ENCODE measurements at regions not wholly inside any gene's neighbourhood (a gene's known extent, or its start where the extent isn't known, plus 50 kb on each side); places are given as distances from the start of the nearest gene placed in this dataset.
"Not testable (repeated sequence)": the region's sequence is repeated elsewhere in the genome, so short reads cannot be mapped to it uniquely, and the experiment has no call there.

DNA sequence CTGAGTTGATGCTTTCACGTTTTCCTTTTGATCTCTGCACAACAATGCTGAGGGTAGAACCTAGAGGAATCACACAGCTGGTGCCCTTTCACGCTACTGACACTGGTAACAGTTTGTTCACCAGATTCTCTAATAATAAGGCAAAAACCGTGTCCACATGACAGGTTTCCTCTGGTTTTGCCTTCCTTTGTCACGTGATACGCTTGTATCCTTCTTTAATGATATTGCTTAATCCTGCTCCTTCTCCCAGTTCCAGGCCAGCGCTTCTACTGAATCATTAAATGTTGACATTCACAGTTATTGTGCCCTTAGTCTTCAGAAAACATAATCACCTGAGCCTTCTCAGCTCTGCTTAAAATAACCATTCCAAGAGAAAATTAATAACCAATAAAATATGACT lies 978.2 kb upstream of the NCAM2 start:
- no peak for DNase-seq

DNA sequence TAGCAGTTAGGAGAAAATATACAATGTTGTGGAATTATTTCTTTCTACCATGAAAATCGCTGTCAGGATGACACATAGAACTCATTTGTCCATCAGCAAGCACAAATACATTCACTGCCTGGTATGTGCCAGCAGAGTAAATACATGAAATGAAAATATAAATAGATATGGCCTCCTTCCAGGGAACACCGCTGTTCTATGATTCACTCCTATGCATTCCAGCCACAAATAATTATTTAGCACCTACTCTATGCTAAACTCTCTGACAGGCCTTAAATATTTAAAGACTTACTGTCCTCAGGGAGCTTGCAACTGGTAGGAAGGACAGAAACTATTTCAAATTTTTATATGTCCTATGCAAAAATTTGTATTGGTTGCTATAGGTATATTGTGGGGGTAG lies 975.0 kb upstream of the NCAM2 start:
- no peak for DNase-seq

DNA sequence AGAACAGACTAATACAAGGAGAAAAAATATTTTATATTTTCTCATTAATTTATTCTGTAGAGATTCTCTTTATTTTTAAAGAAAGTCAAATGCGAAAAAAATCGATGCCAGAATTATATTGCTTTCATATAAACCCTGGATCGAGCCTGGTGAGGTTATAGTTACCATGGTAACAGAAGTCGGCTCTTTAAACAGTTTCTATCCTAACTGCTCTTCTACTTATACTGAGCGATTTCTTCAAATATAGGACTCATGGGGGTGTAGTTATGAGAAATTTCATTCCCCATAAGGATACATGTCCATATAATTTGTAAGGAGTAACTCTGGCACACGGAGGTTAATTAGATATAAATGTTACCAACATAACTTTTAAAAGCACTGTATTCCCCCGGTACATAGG lies 973.5 kb upstream of the NCAM2 start:
- DNase-seq: no peak

DNA sequence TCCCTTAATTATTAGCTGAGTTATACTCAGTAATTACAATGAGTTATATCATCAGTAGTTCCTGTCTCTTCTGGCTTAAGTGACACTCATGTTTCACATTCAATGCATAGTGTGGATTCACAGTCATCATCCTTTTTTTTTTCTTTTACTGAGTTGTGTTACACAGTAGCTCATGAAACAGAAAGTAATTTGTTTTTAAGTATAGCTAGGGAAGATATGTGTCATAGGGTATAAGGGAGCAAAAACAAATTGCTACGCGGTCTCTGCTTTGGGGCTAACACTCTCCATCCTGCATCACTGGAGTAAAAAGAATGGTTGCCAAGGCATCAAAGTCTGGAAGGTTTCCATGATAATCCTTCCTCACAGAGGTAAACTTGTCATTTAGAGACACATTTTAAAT lies 971.7 kb upstream of the NCAM2 start:
- DNase-seq: no peak

DNA sequence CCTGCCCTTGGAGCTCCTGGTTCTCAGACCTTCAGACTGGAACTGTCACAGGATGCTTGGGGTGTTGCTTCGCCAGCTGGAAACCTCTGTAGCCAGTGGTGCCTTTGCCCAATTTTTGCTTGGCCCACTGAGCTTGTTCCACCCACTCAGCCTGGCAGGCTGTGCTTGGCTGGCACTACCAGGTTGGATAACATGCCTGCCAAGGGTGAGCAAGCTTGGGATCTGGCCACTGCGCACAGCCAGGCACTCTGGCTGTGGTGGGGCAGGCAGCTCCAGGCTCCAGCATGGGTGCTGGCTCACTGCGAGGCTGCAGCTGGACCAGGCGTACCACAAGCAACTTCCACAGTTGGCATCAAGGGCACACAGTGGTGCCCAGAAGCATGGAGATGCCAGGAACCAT lies 967.8 kb upstream of the NCAM2 start:
- DNase-seq: no peak

DNA sequence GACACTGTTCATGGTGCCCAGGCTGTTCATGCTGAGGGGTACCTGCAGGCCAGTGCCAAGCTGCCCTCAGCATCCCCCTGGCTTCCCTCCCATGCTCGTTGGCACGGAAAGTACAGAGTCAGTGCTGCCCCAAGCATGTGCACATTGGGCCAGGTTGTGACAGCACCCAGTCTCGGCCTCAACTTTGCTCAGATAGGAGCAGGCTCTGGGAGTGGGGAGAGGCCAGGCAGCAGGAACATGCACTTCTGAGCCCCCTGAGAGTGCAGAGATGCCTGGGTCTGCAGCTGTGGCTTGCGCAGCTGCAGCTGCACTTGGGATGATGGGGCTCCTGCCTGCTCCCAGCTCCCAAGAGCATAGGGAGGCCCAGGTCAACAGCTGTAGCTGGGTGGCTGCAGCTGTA lies 966.4 kb upstream of the NCAM2 start:
- DNase-seq: no peak

DNA sequence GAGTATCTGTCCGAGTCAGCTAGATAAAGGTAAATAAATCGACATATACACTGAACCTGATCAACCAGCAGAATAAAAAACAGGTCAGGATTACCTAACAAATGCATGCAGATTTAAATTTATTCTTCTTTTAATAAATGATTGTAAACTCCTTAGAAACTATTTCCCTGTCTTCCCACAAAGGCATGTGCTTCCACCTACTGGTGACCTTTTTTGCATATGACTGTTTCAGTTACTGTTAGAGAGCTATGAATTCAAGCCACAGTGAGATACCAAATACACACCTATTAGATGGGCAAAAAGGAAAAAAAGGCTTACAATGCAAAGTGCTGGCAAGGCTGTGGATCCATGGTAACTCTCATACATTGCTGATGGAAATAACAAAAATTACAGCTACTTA lies 957.4 kb upstream of the NCAM2 start:
- no peak for DNase-seq

DNA sequence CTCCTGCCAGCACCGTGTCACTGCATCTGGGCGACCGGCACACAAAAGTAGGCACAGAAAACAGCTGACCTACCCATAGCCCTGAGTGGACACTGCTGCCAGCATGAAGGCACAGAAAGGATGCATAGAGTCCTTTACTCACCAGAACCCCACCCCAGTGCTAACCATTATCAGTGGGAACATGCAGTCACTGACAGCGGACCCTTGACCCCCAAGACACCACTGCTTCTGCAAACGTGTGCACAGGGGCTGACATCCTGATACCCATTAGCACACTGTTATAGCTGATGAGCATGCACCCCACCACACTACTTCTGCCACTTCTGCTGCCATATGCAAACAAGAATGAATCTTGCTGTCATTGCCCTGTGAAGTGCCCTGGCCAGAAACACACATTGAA lies 953.0 kb upstream of the NCAM2 start:
- DNase-seq: no peak

DNA sequence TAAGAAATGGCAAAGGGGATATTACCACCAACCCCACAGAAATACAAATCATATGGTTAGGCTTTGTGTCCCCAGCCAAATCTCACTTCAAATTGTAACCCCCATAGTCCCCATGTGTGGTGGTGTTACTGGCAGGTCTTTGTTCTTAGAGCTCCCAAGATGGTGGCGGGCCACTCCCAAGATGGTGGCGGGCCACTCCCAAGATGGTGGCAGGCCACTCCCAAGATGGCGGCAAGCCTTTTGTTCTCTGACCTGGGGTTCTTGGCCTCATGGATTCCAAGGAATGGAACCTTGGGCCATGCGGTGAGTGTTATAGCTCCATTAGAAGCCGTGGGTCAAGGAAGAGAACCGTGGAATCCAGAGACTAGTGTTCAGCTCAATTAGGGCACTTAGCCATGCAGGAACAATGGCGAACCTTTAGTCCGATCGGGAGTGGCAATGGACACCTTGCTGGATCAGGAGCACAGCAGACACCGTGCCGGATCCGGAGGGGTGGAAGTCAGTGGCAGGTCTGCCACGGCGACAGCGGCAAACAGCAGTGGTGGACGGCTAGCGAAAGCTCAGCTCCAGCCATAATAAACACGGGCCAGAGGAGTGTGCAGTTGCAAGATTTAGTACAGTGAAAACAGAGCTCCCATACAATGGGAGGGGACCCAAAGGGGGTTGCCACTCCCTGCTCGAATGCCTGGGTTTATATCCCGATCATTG lies 949.9 kb upstream of the NCAM2 start:
- DNase-seq: not testable (repeated sequence)

DNA sequence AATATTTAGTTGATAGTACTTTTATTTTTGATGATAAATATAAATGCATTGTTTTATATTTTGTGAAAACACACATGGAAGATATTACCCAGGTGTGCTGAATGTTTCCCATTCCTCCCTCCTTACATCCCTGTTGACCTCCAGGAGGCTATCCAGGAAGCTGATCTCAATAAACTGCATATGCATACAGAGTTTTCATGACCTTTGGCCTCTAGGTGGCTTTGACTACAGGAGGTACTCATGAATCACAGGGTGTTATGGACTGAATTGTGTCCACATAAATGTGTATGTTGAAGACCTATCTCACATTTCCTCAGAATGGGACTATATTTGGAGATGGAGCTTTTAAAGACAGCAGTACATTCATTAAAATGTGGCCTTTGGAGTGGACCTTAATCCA lies 914.9 kb upstream of the NCAM2 start:
- no peak for DNase-seq

DNA sequence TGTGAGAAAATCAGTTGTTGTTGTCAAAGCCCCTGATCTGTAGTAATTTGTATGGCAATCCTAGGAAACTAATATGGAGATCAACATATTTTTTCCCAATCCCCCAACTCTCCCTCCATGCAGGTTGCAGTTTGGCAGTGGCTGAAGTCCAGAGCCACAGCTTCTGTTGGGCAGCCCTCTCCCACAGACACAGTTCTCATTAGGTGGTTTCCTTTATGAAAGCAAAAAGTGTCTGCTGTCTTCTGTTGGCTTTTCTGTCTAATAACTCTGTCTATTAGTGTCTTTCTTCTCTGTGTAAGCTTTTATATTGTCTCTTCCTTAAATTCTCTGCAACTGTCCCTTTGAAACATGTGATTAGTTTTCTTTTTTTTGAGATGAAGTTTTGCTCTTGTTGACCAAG lies 914.3 kb upstream of the NCAM2 start:
- DNase-seq: no peak

DNA sequence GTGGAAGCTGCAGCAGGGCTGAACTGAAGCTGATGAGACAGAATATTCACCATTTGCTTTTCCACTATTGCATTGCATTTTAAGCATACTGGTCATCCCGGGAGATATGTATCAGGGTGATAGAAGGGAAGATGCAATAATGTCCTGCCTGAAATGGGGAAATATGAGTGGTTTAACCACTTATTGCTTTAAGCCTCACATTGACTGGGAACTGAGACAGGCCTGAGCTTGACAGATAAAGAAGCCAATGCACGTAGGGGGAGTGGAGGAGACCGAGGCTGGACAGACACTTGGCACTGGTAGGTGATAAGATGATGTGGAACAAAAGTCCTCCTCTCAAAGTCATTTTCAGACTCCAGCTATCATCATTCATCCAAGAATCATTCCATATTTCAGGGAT lies 911.7 kb upstream of the NCAM2 start:
- DNase-seq: no peak

DNA sequence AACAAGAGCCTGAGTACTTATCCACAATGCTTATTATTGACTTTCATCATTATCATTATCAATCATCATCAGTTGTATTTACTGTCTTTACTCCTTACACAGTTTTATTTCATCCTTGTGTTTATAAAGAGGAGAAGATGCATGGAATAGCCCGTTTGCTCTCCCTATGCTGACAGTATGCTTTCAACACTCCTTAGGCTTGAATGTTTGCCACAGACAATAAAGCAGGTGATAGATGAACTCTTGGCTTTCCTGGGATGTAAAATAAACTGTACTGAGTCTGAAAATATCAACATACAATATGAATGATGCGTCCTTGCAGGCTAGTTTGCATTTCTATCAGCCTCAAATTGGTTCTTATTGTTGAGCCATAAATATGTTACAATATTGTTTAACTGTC lies 891.8 kb upstream of the NCAM2 start:
- no peak for DNase-seq

DNA sequence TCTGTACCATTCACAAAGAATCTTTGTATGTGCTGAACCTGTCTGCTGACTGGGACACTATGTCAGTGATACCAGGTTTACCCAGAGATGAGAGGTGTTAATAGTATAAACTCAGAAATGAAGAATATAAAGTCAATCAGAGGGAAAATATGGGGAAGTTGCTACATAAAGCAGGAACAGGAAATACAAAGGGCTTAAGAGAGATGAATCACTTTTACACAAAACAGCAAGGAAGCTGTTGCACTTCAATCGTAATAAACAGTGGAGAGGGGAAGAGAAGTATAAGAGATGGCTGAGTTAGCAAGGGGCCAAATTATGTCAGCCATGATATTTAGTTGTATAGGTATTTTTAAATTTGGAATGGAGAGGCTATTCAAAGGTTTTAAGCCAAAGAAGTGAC lies 890.2 kb upstream of the NCAM2 start:
- DNase-seq: no peak

DNA sequence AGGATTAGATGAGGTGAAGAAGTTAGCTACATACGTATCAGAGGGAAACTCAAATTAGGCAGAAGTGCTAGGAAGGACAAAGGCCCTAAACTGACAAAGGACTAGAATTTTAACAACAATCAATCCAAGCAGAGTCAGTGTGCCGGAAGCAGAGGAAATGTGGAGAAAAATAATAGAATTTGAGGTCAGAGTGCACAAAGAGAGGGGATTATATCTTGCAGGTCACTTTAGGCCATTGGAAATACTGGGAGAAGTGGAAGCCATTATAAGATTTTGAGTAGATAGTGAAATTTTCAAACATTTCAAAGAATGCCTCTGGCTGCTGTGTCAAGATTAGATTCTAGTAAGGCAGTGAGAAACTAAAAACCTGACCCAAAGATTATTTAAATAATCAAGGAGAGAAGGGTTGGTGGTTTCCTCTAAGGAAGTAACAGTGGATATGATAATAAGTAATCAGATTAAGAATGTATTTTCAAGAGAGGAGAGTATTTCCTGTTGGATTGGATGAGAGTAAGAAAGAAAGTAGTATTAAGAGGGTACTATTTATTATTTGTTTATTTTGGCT lies 889.2 kb upstream of the NCAM2 start:
- no peak for DNase-seq

DNA sequence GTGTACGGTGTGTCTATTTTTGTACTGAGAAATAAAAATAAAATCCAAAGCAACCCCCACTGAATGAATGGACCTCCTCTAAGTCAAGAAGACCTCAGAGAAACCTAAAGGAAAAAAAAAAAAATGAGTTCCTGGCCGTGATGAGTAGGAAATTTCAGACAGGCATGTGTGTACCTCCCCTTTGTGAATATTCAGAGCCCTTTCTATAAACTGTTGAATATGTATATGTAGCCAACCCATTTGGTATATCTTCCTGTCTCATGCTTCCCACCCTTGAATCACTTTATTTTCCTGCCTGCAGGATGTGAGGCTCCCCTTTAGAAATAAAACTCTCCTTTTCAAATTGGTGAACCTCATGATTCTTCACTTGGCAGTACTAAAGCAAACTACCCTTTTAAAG lies 887.8 kb upstream of the NCAM2 start:
- DNase-seq: no peak

DNA sequence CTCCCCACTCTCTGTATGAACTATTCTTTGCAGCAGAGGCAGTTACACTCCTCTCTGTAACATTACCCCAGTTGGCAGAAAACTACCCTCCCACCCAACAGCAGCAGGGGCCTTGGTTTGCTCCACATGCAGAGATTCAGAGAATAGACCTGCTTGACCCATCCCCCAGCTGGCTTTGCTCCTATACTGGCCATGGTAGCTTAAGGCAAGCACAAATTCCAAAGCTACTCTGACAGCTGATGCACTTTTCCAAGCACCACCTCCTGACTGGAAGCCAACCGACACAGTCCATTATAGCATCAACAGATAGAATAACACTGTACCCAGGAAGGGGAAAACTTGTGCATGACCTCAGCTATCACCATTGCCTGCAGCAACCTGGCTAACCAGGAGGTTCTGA lies 846.5 kb upstream of the NCAM2 start:
- no peak for DNase-seq

DNA sequence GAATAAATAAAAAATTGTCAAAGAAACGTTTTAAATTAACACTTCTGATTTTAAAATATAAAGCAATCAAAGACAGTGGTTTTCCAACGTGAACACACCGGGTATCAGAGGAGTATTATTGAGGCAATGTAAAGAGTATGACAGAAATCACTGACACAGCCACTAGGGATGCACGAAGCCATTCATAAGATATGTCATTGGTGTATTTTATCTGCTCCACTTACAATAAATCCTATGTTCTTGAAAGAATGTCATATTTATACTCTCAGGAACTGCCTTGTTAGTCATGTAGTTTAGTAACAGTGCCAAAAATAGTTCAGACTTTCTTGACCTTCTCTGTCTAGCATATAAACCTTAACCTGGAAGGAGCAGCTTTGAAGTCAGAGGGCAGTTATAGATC lies 835.0 kb upstream of the NCAM2 start:
- DNase-seq: no peak

DNA sequence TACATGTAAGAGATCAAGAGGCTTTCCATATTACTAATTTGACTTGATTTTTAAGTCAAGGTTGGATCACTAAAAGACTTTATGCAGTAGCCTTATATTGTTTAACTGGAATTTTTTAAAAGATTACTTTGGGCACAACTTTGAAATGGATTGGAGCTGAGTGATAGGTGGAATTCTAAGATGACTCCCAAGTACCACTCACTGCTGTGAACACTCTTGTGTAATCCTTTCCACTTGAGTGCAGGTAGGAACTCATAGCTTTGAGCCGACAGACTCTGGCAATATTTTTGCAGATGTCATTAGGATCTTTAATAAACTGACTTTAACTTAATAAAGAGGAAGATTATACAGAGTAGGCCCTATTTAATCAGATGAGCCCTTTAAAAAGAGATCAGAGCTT lies 831.1 kb upstream of the NCAM2 start:
- DNase-seq: no peak

DNA sequence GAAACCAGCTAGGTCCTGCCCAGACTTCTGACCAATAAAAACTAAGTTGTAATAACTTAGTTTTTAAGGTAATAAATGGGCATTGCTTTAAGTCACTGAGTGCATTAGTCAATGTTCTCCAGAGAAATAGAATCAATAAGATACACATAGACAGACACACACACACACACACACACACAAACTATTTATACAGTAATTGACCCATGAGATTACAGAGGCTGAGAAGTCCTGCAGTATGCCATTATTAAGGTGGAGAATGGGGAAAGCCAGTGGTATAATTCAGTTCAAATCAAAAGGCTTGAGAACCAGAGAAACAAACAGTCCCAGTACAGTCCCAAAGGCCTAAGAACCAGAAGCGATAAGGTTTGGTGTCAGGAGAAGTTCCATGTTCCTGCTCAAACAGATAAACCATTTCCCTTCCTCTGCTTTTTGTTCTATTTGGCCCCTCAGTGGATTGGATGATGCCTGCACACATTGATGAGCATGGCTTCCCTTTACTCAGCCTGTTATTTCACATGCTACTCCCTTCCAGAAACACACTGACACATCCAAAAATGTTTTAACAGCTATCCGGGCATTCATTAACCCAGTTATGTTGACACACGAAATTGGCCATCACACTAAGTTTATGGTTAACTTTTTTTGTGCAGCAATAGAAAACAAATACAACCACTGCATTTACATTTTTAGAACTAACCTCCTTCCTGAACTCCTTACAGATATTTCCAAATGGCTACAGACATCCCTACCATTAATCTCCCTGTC lies 828.2 kb upstream of the NCAM2 start:
- no peak for DNase-seq

DNA sequence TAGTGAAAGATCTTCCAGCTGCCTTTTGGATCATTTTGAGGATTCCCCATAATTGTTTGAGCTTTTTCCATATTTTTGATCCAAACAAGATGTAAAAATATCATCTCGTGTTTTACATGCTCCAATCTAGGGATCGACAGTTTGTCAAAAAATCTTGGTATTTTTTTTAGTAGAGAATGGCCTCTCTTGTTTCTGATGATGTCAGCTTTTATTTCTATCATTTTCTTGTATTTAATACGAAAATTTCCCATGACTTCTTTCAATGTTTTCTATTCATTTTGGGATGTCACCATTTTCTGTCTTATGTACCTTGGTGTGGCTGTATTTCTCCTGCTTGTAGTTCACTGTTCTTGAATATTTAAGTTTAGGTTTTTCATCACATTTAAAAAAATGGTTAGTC lies 812.0 kb upstream of the NCAM2 start:
- no peak for DNase-seq

DNA sequence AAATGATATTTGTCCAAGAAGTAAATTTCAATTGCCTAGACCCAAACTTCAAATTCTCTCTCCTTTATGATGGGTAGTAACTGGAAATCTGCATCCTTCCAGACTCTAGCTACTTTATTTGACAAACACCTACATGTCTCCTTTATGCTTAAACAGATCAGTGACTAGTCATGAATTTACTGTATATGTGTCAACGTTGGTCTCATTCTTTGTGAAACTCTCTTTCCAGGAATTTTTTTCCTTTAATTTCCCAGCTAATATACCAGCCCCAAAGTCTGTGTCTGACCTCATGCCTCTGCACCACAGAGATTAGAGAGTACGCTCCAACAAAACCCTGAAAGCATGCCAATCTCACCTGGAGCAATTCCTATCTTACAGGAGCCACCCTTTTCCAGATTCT lies 811.2 kb upstream of the NCAM2 start:
- no peak for DNase-seq

DNA sequence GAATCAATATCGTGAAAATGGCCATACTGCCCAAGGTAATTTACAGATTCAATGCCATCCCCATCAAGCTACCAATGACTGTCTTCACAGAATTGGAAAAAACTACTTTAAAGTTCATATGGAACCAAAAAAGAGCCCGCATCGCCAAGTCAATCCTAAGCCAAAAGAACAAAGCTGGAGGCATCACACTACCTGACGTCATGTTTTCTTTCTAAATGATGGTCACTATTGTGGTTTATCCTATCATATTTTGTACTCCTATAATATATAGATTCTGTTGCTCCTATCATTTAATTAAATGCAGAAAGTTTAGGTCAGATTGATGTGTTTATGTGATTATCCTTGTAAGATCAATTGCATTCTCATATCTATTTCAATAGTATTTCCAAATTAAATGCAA lies 796.9 kb upstream of the NCAM2 start:
- not testable (repeated sequence) for DNase-seq

DNA sequence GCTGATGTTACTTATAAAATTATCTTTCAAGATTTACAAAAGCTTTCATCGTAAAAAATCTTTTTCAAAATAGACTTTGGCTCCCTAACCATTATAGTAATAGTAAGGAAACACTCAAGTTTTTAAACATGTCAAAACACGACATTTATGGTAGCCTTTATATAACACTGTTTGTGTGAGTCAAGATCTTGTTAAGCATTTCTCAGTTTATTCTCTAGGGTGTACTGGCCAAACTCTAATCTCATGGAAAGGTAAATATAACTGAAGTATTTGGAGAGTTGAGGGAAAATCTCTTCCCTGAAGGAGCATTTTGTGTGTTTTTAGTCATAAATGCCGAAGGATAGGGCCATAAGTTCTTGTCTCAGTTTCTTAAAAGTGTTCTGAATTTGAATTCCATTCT lies 790.9 kb upstream of the NCAM2 start:
- no peak for DNase-seq

DNA sequence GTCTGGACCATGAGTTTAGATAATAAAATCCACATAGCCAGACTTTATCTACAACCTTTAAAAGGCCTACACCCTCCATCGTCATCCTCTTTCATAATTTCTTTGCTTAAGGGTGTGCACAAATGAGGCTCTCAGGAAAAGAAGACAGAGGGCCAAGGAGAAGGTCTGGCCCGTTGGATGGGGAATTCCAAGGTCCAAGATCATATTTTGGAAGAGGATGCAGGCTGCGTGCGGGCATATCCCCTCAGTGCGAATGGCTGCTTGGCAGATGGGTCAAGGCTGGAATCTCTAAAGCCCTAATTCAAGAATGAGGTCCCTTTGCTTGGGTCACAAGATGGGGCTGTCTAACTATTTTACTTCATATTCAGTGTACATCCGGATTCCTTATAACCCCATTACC lies 782.2 kb upstream of the NCAM2 start:
- DNase-seq: no peak
